HS-5 (cell line): ENCODE measurements at regions not wholly inside any gene's neighbourhood (a gene's known extent, or its start where the extent isn't known, plus 50 kb on each side); places are given as distances from the start of the nearest gene placed in this dataset.
"Not testable (repeated sequence)": the region's sequence is repeated elsewhere in the genome, so short reads cannot be mapped to it uniquely, and the experiment has no call there.

Experiments used
- DNase-seq: peaks from one replicate; pipeline ENCODE4 v3.0.0-alpha.2; 2012; ENCODE audit warnings: low read depth

DNA sequence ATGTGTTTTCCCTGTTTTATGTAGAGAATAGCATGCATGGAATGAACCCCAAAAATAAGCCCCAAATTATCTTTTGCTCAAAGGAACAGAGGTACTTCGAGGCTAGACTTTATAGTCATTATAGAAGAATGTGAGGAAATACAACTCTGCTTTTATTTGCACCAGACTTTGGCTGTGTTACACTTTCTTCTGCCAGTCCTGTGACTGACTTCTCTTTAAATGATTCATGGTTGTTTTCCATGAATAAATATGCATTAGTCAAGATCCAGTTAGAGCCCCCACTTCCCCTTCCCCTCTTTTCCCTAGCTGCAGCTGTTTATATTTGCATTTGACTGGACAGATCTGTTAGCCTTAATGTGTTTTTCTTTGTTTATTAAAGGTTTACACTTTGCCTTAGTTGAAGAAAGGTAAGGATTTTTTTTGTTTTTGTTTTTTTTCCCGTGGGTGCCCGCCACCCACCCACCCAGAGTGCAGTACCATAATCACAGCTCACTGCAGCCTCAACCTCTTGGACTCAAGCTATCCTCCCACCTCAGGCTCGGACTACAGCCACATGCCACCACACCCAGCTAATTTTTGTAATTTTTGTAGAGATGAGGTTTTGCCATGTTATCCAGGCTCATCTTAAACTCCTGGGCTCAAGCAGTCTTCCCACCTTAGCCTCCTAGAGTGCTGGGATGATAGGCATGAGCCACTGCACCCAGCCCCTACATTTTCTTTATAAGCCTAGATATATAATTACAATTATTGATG, 152.6 kb downstream of the CYB561 start:
- peak; percentile 35 for DNase-seq

DNA sequence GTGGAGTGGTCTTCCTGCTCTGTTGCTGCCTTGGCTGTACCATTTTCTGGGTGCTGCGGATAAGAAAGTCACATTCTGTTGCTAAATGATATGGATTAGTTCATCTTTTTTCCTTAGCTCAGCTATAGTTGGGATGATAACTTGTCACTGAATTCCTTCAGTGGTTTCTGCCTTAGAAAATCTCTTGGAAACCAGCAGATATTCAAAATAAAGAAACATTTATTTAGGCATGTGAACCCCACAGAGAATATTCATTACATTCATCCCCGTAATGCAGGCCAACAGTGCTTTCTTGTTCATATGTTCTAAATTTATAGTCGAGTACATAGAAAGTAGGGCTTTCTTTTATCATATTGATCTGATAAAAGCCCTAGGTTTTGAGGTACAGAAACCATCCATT, 151.3 kb downstream of the CYB561 start:
- DNase-seq: no peak

DNA sequence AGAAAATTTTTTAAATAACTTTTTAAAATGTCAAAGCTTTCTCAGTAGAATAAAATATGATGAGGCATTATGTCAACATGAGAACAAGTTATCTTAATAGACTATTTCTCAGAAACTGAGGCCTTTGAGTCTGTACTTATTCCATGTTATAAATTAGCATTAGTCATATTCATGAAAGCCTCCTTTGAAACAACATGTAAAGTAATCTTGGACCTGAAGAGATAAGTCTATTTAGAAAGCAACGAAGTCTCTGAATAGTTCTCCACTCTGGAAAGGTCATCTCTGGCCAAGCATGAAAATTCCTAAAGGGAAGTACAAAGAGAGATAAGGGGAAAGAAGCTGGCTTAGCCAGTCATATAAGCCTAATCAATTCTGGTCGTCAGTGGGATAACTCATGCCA, 150.8 kb downstream of the CYB561 start:
- DNase-seq: no peak

DNA sequence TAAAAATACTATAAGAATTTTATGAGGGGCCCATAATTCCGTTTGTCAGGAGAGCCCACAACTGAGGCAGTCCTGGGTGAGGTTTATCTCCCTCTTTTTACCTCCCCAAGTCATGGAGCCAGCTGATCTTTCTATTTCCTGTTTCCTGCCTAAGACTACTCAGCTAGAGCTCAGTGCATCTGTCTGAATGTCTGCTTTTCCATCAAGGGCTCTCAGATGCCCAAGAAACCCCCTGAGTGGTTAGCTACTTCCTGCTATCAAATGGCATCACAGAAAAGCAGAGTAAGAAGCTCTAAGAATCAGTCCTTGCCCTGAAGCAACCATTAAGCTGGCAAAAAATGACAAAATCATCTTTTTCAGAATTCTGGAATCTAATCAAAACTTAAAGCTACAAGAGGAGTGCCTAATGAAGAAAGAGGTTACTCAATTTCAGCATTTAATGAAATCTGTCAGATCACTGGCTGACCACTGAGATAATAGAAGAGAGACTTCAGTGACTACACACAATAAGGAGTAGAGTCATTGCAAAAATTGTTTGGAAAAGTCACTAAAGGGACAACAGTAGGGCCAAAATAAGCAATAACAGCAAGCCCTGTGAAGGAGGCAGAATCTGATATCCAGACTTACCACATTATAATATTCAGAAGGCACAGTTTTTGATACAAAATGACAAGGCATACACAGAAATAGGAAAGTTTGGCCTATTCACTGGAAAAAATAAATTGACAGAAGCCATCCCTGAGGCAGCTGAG, 150.1 kb downstream of the CYB561 start:
- DNase-seq: no peak

DNA sequence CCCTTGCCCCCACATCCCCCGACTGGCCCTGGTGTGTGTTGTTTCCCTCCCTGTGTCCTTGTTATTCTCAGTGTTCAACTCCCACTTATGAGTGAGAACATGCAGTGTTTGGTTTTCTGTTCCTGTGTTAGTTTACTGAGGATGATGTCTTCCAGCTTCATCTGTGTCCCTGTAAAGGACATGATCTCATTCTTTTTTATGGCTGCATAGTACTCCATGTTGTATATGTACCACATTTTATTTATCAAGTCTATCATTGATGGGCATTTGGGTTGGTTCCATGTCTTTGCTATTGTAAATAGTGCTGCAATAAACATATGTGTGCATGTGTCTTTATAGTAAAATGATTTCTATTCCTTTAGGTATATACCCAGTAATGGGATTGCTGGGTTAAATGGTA, 147.2 kb downstream of the CYB561 start:
- DNase-seq: not testable (repeated sequence)

DNA sequence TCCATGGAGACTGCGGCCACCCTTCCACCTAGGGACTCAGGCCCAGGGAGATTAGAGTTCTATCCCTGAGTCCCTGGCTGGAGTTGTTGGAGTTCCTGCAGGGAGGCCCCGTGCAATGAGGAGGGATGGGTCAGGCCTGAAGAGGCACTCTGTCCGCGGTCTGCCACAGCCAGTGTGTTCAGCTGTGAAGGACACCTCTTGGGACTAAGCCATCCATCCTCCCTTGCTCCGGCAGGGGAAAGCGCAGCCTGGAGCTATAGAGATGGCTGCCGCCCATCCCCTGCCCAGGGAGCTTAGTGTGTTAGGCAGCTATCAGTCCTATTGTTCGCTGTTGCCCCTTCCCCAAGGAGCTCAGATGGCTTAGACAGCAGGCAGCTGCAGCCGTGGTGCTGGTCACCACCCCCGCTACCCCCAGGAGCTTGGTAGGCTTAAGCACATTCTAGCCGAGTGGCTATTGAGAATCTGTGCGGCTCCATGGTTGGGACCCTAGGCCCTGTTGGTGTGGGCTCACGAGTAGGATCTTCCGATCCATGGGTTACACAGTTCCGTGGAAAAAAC, 141.3 kb downstream of the CYB561 start:
- DNase-seq: no peak

DNA sequence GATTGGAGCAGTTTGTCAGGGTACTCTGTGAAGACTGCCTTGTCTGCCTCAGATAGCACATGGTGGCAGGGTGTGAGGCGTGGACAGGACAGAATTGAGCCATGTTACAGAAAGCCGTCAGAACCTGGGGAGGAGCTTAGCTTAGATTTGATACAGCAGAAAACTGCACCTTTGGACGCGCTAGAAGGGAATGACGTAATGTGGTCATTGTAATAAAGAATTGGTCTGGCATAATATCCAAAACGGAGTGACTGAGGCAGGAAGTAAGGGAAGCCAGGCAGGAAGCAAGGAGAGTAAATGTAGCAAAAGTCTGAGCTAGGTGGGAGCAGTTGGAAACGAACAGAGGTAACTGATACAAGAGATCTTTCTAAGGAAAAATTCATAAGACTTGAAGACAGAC, 140.2 kb downstream of the CYB561 start:
- no peak for DNase-seq

DNA sequence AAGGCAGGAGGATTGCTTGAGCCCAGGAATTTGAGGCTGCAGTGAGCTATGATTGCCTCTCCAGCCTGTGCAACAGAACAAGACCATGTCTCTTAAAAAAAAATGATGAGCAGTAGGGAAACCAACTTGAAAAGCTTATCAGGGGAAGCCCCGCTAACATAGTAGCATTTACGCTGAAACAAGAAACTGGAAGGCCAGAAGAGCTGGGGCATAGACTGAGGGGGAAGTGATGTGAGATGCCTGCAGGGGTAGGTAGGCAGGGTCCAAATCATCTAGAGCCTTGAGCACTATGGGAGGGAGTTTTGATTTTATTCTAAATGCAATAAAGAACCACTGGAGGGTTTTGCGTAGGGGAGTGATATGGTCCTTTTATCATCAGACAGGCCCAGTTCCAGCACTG, 139.3 kb downstream of the CYB561 start:
- DNase-seq: no peak

DNA sequence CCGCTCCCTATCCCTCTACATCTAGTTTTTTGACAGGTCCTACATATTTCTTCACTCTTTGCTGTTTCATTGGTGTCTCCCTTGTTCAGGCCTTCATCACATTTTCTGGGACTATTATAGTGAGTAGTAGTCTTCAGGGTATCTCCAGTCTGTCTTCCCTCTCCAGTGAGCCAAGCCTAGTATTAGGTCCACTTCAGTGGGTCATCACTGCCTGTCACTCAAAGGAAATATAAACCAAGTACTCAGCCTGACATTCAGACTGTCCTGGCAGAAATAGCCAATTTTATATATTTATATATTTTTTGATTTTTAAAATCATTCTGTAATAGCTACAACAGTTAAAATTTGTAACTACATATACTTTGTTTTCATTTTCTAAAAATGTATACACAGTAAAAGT, 137.8 kb downstream of the CYB561 start:
- no peak for DNase-seq

DNA sequence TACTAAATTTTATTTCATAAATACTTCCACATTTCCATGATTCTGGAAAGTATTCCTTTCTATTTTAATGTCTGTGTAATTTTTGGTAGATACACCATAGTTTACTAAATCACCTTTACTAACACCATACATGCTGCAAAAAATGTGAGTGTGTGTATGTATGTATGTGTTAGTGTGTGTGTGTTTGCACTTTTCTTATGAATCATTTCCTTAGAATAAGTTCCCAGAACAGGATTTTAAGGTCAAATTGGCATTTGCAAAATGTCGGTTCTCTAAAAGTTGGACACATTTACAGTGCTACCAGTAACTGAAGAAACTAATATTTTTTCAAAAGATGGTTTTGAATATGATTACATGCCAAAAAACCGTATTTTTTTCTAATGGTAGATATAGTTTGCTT, 137.1 kb downstream of the CYB561 start:
- no peak for DNase-seq

DNA sequence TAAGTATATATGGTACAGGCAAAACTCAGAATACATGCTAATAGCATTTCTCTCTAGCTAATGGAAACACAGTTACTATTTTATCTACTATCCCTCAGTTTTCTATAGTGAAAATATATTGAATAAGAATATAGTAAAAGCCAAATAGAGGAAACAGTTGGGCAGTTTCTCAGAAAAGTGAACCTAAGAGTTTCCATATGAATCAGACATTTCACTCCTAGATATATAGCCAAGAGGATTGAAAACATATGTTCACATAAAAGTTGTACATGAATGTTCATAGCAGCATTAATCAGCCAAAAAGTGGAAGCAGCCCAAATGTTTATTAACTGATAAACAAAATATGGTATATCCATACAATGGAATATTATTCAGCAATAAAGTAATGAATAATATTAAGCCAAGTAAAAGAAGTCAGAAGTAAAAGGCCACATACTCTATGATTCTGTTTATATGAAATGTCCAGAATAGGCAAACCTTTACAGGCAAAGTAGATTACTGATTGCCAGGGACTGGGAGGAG, 134.6 kb downstream of the CYB561 start:
- no peak for DNase-seq

DNA sequence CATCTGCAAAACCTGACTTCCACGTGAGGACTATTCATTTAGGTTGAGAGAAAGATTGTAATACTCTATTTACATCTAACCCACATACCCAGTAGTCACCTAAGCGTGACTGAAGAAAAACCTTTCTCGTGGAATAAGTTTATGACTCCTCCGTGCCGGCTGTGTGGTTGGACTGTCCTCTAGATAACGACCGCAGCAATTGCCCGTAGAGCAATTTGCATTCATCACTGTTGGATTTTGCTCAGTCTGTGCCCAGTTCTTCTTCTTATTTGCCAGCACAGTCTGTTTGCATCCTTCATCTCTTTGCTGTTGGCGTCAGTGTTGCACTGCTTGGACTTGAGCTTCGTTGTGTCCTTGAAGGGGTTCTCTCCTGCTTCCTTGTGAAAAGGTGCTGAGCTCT, 131.3 kb downstream of the CYB561 start:
- no peak for DNase-seq

DNA sequence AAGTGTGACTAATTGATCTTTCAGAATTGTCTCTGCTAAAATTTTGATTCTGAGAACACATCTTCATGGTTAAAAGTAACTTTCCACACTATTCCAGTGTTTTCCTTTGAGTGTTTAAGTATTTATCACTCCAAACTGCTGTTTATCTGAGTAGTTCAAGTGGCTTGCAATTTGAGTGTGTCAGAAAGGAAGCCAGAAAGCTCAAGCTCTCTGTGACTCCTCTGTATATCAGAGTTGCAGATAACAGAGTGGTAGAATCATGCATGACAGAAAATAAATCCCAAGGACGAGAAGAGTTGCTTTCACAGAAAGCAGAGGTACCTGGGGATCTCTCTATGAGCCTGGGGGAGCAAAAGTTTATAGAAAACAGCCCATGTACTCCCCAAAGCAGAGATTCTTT, 130.0 kb downstream of the CYB561 start:
- no peak for DNase-seq

DNA sequence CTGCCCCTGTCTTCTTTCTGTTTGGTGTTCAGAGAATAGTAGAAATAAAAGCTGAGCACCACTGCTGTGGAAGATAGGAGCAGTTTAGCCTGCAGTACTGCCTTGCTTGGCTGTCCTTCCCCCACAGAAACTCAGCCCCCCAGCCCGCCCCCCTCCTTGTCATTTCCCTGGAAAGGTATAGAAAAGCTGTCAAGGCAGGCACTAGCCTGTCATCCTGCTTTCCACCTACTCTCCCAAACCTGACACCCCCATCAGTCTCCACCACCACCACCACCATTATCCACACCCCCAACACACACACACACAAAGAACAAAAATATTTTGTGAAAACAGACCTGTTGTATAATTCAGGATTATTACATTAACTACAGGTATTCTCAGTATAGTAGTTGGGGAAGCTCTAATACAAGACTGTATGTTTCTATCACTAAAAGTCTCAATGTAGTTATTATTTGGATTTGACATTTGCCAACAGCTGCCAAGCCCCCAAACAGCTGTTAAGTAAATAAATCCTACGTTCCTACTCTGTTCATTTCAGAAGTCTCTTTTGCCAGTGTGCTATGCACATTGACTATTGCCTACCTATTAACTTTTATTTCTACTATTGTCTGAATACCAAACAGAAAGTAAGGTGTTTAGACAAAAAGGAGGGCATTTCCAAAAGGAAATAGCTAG, 128.8 kb downstream of the CYB561 start:
- DNase-seq: no peak

DNA sequence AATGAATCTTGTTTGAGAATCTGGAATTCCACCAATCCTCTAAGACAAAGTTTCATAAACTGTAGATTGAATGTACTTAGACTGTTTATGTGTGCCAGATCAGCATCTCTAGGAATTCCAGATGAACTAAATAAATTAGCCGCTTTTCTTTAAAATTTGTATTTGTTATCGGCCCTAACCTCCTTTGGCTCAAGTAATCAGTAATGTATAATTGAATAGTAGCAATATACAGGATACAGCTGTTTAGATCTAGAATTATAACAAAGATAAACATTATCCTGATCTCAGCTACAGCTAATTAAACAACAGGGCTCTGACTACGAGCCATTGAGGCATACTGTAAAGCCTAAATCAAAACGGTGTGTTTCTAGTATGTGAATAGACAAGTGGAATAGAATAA, 120.3 kb downstream of the CYB561 start:
- DNase-seq: no peak

DNA sequence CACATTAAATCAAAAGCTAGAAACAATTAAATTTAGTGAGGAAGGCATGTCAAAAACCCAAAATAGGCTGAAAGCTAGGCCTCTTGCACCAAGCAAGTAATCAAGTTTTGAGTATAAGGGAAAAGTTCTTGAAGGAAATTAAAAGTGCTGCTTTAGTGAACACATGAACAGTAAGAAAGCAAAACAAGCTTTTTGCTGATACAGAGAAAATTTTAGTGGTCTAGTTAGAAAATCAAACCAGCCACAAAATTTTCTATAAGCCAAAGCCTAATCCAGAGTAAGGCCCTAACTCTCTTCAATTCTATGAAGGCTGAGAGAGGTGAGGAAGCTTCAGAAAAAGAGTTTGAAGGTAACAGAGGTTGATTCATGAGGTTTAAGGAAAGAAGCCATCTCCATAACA, 116.2 kb downstream of the CYB561 start:
- no peak for DNase-seq

DNA sequence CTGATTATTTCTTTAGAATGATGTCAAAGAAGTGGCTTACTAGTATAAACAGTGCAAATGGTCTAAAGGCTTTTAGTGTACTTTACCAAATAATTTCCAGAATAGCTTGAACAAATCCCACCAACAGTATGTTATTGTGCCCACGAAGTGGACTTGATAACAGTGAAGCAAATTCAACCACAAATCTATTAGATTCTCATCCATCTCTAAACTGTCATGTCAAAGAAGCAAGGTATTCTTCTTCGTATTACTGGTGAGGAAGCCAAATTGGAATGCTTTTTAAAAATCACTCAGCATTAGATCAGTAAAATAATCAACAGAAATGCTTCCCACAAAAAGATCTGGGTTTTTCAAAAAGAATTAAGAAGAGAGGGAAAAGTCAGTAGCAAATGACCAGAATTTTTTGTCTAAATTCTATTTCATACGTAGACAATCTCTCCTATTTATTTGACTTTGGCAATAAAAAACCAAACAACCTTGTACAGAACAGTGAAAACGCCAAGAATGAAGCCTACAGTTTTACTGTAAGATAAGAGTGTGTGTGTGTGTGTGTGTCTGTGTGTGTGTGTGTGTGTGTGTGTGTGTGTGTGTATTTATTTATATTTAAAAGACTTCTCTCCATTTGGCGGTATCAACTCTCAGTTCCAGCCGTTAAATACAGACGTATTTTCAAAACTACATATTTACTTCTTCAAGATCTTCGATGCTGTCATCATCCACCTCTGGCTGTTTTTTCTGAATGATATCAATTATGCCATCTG, 114.6 kb downstream of the CYB561 start:
- no peak for DNase-seq

DNA sequence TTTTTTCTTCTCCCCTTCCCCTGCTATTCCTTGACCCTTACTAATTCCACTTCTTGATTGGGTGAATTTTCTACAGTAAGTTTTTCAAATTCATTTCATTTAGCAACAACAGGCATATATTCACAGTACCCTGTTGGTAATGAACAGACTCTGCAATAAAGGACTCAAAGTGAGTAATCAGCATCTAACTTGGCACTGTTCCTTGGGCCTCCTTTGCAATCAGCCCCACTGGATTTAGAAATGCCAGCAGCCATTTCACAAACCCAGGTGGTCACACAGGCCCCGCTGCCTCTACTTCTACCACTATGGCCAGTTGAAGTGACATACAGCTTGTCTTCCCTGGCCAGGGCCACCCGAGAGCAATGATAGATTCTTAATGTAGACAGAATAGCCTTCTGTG, 113.8 kb downstream of the CYB561 start:
- DNase-seq: no peak

DNA sequence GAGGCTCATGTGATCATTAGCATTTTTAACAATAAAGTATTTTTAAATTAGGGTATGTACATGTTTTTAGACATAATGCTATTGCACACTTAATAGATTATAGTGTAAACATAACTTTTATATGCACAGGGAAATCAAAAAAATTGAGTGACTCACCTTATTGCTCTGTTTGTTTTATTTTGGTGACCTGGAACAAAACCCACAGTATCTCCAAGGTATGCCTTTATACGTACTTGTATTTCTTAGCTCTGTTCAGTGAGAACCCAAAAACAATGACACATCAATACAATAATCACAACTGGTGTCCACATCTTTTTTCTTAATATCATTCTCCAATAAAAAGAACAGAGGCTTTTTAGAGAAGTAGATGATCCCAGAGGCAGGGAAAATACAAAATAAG, 112.2 kb downstream of the CYB561 start:
- no peak for DNase-seq

DNA sequence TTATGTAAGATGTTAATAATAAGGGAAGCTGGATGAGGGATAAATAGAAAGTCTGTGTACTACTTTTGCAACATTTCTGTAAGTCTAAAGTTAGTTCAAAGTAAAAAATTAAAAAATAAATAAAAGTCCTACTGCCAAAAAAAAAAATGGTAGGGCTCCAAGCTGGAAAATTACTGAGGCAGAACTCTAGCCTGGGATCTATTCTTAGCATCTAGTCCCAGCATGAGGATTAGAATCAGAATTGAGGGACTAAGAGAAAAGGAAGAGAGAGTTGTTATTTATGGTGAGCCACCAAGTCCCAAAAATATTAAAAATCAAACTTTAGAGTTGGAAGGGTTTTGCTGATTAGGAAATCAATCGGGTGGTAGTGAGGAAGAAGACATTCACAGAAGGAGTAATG, 110.3 kb downstream of the CYB561 start:
- DNase-seq: no peak

DNA sequence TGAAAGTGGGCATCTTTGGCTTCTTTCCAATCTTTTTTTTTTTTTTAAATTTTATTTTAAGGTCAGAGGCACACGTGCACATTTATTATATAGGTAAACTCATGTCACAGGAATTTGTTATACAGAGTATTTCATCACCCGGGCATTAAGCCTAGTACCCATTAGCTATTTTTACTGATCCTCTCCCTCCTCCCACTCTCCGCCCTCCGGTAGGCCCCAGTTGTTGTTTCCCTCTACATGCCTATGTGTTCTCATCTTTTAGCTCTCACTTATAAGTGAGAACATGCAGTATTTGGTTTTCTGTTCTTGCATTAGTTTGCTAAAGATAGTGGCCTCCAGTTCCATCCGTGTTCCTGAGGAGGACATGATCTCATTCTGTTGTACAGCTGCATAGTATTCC, 108.5 kb downstream of the CYB561 start:
- DNase-seq: no peak

DNA sequence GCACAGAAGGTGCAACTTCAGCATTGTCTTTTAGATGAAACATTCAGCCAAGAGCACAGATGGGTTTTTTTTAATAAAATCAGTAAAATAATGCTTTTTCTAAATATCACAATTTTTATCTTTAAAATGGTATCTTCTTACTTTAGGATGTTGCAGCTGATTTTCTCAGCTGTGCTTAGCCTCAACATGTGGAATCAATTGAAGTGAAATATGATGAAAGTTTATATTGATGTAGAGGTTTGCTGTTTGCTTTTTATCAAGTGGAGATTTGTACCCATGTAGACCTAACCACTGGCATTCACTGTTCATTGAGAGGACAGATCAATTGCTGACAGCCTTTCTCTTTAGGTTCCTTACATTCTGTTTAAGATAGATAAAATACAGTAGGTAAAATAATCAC, 107.8 kb downstream of the CYB561 start:
- DNase-seq: no peak
